HG03558 (cell line): ENCODE measurements at regions not wholly inside any gene's neighbourhood (a gene's known extent, or its start where the extent isn't known, plus 50 kb on each side); places are given as distances from the start of the nearest gene placed in this dataset.
"Not testable (repeated sequence)": the region's sequence is repeated elsewhere in the genome, so short reads cannot be mapped to it uniquely, and the experiment has no call there.

Experiments used
- ATAC-seq: cut with Tn5 transposase; IDR thresholded peaks from one replicate; pipeline ENCODE4 v1.9.1; 2021; ENCODE audit warnings: moderate number of reproducible peaks; ENCODE audit not compliant: unreplicated experiment; ENCODE audit errors: extremely low read depth

DNA sequence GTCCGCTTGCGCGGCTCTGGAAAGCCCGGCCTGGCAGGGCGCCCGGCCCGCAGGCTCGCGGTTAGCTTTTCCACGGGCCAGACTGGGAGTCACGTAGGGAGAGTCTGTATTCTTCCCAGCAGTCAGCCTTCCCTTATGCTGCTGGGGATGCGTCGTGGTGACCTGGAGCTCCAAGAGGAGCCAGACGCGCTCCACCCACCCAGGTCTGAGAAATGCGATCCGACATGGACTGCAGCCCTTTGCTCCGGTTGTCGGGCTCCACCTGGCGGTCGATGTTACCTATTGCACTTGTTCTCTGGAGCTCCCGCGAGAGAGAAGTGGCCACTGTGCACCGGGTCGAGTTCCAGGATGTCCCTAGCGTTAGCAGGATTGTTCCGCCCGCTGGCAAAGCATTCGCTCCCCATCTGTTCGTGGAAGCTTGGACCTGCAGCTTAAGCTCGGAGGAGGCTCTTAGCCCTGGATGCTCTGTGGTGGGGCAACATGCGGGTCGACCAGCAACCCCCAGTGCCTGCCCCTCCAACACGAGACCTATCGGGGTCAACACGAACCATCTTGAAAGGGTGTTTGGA lies 367.4 kb downstream of the SPATA31A6 start:
- ATAC-seq = not testable (repeated sequence)

DNA sequence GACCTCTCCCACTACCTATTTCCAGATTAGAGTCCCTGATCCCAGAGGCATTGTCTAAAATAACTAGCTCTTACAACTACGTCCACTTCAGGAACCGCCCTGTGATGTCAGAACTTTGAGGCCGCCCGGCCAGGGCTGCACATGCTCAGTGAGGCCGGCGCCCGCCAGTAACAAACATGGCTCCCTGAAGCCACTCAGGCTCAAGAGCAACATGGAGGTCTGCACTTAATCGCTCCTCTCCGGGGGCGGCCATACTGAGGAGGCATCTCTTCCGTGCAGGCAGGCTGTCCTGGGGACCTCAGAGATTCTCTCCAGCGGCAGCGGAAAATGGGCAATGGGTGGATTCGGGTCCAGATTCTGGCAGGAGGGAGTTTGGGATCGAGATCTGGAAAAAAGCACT lies 385.1 kb downstream of the SPATA31A6 start:
- ATAC-seq = not testable (repeated sequence)

- not testable (repeated sequence) for ATAC-seq
Measured at GRCh38 chr9:42568942-42569556, 385.6 kb downstream of the SPATA31A6 start.

GRCh38 chr9:42577851-42578250 lies 394.4 kb downstream of the SPATA31A6 start:
- ATAC-seq = not testable (repeated sequence)
